ENCODE measurements at regions not wholly inside any gene's neighbourhood (a gene's known extent, or its start where the extent isn't known, plus 50 kb on each side); places are given as distances from the start of the nearest gene placed in this dataset.
A peak's percentile ranks its signal among the peaks of the same experiment; 100 is the strongest.

- TF ChIP-seq CTCF (IDR thresholded peaks at IDR 0.05; ENCODE audit: low read depth, low read length, missing control alignments): peak; percentile 40
- H3K4me3 ChIP-seq (ENCODE audit: low read depth, low read length): no peak overlapping the region
- DNase-seq (ENCODE audit: low read depth): no peak
Measured at GRCh38 chr14:88929656-88930436, 105.4 kb downstream of the TTC8 start.

- no peak for TF ChIP-seq CTCF (IDR thresholded peaks at IDR 0.05; ENCODE audit: low read depth, low read length, missing control alignments)
- H3K4me3 ChIP-seq (ENCODE audit: low read depth, low read length): no peak overlapping the region
- DNase-seq (ENCODE audit: low read depth): no peak
Measured at GRCh38 chr14:88931321-88932110, 107.1 kb downstream of the TTC8 start.

GRCh38 chr14:88933191-88933590 lies 108.7 kb downstream of the TTC8 start:
- no peak overlapping the region for H3K4me3 ChIP-seq (ENCODE audit: low read depth, low read length)
- no peak for TF ChIP-seq CTCF (IDR thresholded peaks at IDR 0.05; ENCODE audit: low read depth, low read length, missing control alignments)
- DNase-seq (ENCODE audit: low read depth): no peak

- TF ChIP-seq CTCF (IDR thresholded peaks at IDR 0.05; ENCODE audit: low read depth, low read length, missing control alignments): no peak
- H3K4me3 ChIP-seq (ENCODE audit: low read depth, low read length): no peak overlapping the region
- DNase-seq (ENCODE audit: low read depth): no peak
Measured at GRCh38 chr14:88934351-88934806, 109.9 kb downstream of the TTC8 start.

GRCh38 chr14:88935083-88935482 lies 110.6 kb downstream of the TTC8 start:
- no peak for DNase-seq (ENCODE audit: low read depth)
- no peak overlapping the region for H3K4me3 ChIP-seq (ENCODE audit: low read depth, low read length)
- no peak for TF ChIP-seq CTCF (IDR thresholded peaks at IDR 0.05; ENCODE audit: low read depth, low read length, missing control alignments)

GRCh38 chr14:88937706-88938105 lies 113.3 kb downstream of the TTC8 start:
- no peak for DNase-seq (ENCODE audit: low read depth)
- no peak for TF ChIP-seq CTCF (IDR thresholded peaks at IDR 0.05; ENCODE audit: low read depth, low read length, missing control alignments)
- H3K4me3 ChIP-seq (ENCODE audit: low read depth, low read length): no peak overlapping the region
